ENCODE measurements at regions not wholly inside any gene's neighbourhood (a gene's known extent, or its start where the extent isn't known, plus 50 kb on each side); places are given as distances from the start of the nearest gene placed in this dataset.

DNA sequence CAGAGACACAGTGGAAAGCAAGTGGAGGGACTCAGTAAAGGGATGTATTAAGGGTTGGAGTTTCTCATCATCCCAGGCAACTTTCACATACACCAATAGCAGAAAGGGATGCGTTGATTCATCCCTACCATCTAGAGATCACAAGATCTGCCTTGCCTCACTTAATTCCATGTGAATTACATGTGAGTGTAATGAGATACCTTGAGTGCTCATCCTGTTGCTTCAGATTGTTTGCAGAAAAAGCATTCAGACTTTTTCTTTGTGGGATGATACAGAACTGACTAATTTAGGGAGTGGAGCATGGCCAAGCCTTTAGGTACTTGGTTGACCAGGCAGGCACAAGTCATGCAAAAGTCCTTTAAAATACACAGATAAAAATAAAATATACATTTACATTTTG is 124.8 kb upstream of the SLIT2 start:
- WGBS (ENCODE audit: low lambda C conversion rate), result 0% methylated on average over 1 of the region's 1 CpG
- FAIRE-seq (no peak), DNase-seq (ENCODE audit: low spot score) (no peak), ATAC-seq (no peak)
- no peak overlapping the region for H3K27ac ChIP-seq (ENCODE audit: extremely low read length, insufficient read depth, low read length)
- H3K27me3 ChIP-seq (ENCODE audit: control insufficient read depth in 1 of 2, insufficient read depth in 2 of 2, low read length in 2 of 2), result no peaks in the 10 kb centered on the region; a peak in 1 of 5 replicates
- in situ Hi-C loops (cut with HindIII; ENCODE audit: extremely low pct_ligation_motif_present, low pct_unique_long_range_greater_than_20kb) (no loop called here), intact Hi-C loops (cut with micrococcal nuclease; ENCODE audit: unreplicated experiment) (no loop called here)
- H4K20me1 ChIP-seq (ENCODE audit: insufficient read depth, low read length), result no peaks in the 10 kb centered on the region
- ChIA-PET POLR2A (no interaction called here), CTCF (ENCODE audit: low intra/inter-chr PET ratio, low total read pairs) (no interaction called here)
- H3K4me2 ChIP-seq (ENCODE audit: low read depth, low read length), result no peak overlapping the region
- H3K36me3 ChIP-seq (replicated peaks in 1 of 2; ENCODE audit: control insufficient read depth in 1 of 2, insufficient read depth in 2 of 2, low read length in 2 of 2), result no peaks in the 10 kb centered on the region
- H3K9ac ChIP-seq (ENCODE audit: insufficient read depth, low read depth, low read length), result no peak overlapping the region
- peaks cover 73% of the 10 kb centered on the region for H3K9me3 ChIP-seq (ENCODE audit: low read length)
- no TSS peak for BruUV-seq (replicated peaks)
- no peak overlapping the region for H3K4me3 ChIP-seq (replicated peaks in 1 of 3; ENCODE audit: insufficient read depth in 1 of 3, low read depth in 2 of 3, low read length in 3 of 3)
- H3K79me2 ChIP-seq (ENCODE audit: insufficient read depth, low read length), result no peaks in the 10 kb centered on the region
- H3K4me1 ChIP-seq (ENCODE audit: insufficient read depth, low read length), result no peaks in the 10 kb centered on the region
- no peak overlapping the region for H2AFZ ChIP-seq (ENCODE audit: low read length)
- TF ChIP-seq SP2 (CRISPR knock-in tag; IDR thresholded peaks at IDR 0.05) (no peak), ZNF605 (CRISPR knock-in tag; IDR thresholded peaks at IDR 0.05) (no peak), CENPT (CRISPR knock-in tag; IDR thresholded peaks at IDR 0.05; ENCODE audit: low read depth) (no peak), ETV5 (CRISPR knock-in tag; IDR thresholded peaks at IDR 0.05; ENCODE audit: borderline replicate concordance) (no peak), ZMYM4 (CRISPR knock-in tag; IDR thresholded peaks at IDR 0.05) (no peak), SETDB1 (CRISPR knock-in tag; IDR thresholded peaks at IDR 0.05; ENCODE audit: borderline replicate concordance) (no peak), SP4 (CRISPR knock-in tag; IDR thresholded peaks at IDR 0.05) (no peak), ZBTB21 (CRISPR knock-in tag; IDR thresholded peaks at IDR 0.05) (no peak), JDP2 (CRISPR knock-in tag; IDR thresholded peaks at IDR 0.05; ENCODE audit: borderline replicate concordance) (no peak), ZNF317 (CRISPR knock-in tag; IDR thresholded peaks at IDR 0.05) (no peak), ZFP37 (CRISPR knock-in tag; IDR thresholded peaks at IDR 0.05; ENCODE audit: borderline replicate concordance) (no peak)
- TF ChIP-seq, protein P1, sequence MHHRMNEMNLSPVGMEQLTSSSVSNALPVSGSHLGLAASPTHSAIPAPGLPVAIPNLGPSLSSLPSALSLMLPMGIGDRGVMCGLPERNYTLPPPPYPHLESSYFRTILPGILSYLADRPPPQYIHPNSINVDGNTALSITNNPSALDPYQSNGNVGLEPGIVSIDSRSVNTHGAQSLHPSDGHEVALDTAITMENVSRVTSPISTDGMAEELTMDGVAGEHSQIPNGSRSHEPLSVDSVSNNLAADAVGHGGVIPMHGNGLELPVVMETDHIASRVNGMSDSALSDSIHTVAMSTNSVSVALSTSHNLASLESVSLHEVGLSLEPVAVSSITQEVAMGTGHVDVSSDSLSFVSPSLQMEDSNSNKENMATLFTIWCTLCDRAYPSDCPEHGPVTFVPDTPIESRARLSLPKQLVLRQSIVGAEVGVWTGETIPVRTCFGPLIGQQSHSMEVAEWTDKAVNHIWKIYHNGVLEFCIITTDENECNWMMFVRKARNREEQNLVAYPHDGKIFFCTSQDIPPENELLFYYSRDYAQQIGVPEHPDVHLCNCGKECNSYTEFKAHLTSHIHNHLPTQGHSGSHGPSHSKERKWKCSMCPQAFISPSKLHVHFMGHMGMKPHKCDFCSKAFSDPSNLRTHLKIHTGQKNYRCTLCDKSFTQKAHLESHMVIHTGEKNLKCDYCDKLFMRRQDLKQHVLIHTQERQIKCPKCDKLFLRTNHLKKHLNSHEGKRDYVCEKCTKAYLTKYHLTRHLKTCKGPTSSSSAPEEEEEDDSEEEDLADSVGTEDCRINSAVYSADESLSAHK (CRISPR knock-in tag; IDR thresholded peaks at IDR 0.05; ENCODE audit: borderline replicate concordance), result no peak
- TF ChIP-seq, protein P2, sequence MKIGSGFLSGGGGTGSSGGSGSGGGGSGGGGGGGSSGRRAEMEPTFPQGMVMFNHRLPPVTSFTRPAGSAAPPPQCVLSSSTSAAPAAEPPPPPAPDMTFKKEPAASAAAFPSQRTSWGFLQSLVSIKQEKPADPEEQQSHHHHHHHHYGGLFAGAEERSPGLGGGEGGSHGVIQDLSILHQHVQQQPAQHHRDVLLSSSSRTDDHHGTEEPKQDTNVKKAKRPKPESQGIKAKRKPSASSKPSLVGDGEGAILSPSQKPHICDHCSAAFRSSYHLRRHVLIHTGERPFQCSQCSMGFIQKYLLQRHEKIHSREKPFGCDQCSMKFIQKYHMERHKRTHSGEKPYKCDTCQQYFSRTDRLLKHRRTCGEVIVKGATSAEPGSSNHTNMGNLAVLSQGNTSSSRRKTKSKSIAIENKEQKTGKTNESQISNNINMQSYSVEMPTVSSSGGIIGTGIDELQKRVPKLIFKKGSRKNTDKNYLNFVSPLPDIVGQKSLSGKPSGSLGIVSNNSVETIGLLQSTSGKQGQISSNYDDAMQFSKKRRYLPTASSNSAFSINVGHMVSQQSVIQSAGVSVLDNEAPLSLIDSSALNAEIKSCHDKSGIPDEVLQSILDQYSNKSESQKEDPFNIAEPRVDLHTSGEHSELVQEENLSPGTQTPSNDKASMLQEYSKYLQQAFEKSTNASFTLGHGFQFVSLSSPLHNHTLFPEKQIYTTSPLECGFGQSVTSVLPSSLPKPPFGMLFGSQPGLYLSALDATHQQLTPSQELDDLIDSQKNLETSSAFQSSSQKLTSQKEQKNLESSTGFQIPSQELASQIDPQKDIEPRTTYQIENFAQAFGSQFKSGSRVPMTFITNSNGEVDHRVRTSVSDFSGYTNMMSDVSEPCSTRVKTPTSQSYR (CRISPR knock-in tag; IDR thresholded peaks at IDR 0.05; ENCODE audit: borderline replicate concordance), result no peak
- TF ChIP-seq, protein P3, sequence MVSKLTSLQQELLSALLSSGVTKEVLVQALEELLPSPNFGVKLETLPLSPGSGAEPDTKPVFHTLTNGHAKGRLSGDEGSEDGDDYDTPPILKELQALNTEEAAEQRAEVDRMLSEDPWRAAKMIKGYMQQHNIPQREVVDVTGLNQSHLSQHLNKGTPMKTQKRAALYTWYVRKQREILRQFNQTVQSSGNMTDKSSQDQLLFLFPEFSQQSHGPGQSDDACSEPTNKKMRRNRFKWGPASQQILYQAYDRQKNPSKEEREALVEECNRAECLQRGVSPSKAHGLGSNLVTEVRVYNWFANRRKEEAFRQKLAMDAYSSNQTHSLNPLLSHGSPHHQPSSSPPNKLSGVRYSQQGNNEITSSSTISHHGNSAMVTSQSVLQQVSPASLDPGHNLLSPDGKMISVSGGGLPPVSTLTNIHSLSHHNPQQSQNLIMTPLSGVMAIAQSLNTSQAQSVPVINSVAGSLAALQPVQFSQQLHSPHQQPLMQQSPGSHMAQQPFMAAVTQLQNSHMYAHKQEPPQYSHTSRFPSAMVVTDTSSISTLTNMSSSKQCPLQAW (CRISPR knock-in tag; IDR thresholded peaks at IDR 0.05), result no peak
- TF ChIP-seq, protein P4, sequence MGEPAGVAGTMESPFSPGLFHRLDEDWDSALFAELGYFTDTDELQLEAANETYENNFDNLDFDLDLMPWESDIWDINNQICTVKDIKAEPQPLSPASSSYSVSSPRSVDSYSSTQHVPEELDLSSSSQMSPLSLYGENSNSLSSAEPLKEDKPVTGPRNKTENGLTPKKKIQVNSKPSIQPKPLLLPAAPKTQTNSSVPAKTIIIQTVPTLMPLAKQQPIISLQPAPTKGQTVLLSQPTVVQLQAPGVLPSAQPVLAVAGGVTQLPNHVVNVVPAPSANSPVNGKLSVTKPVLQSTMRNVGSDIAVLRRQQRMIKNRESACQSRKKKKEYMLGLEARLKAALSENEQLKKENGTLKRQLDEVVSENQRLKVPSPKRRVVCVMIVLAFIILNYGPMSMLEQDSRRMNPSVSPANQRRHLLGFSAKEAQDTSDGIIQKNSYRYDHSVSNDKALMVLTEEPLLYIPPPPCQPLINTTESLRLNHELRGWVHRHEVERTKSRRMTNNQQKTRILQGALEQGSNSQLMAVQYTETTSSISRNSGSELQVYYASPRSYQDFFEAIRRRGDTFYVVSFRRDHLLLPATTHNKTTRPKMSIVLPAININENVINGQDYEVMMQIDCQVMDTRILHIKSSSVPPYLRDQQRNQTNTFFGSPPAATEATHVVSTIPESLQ (CRISPR knock-in tag; conservative IDR thresholded peaks at IDR 0.05), result no peak

Measured in HepG2 (cell line).